ENCODE measurements at regions not wholly inside any gene's neighbourhood (a gene's known extent, or its start where the extent isn't known, plus 50 kb on each side); places are given as distances from the start of the nearest gene placed in this dataset.

DNA sequence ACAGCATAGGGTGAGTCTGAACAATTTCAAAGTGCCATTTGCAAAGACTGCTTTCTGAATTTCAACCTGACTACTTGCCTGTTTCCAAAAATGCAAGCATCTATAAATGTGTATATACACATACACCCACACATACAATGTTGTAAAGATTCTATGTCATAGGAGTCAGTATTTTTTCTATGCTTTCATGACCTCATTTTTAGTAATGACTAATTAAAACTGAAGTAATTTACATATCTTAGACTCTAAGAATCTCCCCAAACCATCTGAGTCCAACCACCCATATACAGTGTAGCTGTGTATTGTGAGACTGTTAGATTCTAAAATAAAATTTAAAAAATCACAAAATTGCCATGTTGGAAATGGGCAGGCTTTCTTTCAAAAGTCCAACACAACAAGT lies 162.0 kb upstream of the STK17B start (continued):
- TF ChIP-seq REST (IDR thresholded peaks at IDR 0.05; ENCODE audit: low read depth) = no peak
- no peak for TF ChIP-seq YY1 (IDR thresholded peaks at IDR 0.05; ENCODE audit: extremely low read depth, insufficient replicate concordance, low read depth, low read length)
- no peak for TF ChIP-seq RAD21 (IDR thresholded peaks at IDR 0.05; ENCODE audit: low read depth)
- no peak for TF ChIP-seq ZFX (IDR thresholded peaks at IDR 0.05)
- no peak for TF ChIP-seq EZH2phosphoT487 (IDR thresholded peaks at IDR 0.05; ENCODE audit: borderline replicate concordance)
- no peak for TF ChIP-seq ZNF274 (IDR thresholded peaks at IDR 0.05; ENCODE audit: low read depth, low read length)

DNA sequence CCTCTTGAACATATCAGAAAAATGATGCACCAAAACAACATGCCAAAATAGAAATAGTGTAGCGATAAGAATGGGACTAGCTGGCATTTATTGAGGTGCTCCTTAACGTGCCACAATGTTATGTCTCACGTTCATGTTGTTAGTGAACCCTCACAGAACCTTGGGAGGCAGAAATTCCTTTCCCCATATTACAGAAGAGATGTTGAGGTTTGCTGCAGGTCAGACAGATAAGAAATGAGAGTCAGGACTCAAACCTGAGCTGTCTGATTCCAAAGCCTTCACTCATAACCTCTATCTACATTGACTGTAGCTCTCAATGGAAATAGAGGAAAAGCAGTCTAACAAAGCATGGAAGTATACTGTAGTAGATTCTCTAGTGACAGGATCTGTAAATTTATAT lies 163.3 kb upstream of the STK17B start:
- Histone ChIP-seq H3K4me1 (ENCODE audit: control insufficient read depth in 1 of 2, insufficient read depth in 2 of 2, low read length in 2 of 2) (peaks cover 0 to 7% of the 10 kb centered on the region in 2 experiments; a peak in 1 of 4 replicates), H3K79me2 (ENCODE audit: insufficient read depth, low read length) (no peaks in the 10 kb centered on the region), H3K4me2 (ENCODE audit: low read length) (no peak overlapping the region), H3K9ac (ENCODE audit: low read length) (no peak overlapping the region), H3K27me3 (ENCODE audit: insufficient read depth, low read length) (no peaks in the 10 kb centered on the region), H3K27ac (ENCODE audit: low read depth, low read length) (no peak overlapping the region), H3K9me2 (ENCODE audit: insufficient read depth) (no peaks in the 10 kb centered on the region), H4K20me1 (ENCODE audit: insufficient read depth) (no peaks in the 10 kb centered on the region), H2AFZ (ENCODE audit: low read depth, low read length, poor library complexity, severe bottlenecking) (no peak overlapping the region), H3K9me3 (ENCODE audit: control insufficient read depth in 1 of 2, insufficient read depth in 1 of 2, low read depth in 1 of 2, low read length in 2 of 2) (no peaks in the 10 kb centered on the region), H3K4me3 (replicated peaks in 1 of 2; ENCODE audit: low read depth in 1 of 2, low read length in 2 of 2) (no peak overlapping the region), H3K36me3 (ENCODE audit: control insufficient read depth in 1 of 2, insufficient read depth in 2 of 2, low read length in 2 of 2) (no peaks in the 10 kb centered on the region)
- BruUV-seq (replicated peaks) = no TSS peak
- TF ChIP-seq, protein P1, sequence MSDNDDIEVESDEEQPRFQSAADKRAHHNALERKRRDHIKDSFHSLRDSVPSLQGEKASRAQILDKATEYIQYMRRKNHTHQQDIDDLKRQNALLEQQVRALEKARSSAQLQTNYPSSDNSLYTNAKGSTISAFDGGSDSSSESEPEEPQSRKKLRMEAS (IDR thresholded peaks at IDR 0.05) = no peak
- no peak for TF ChIP-seq ZFX (IDR thresholded peaks at IDR 0.05)
- TF ChIP-seq TCF7L2 (IDR thresholded peaks at IDR 0.05; ENCODE audit: borderline replicate concordance, extremely low read depth, insufficient read depth, insufficient read length) = no peak
- TF ChIP-seq YY1 (IDR thresholded peaks at IDR 0.05; ENCODE audit: extremely low read depth, insufficient replicate concordance, low read depth, low read length) = no peak
- TF ChIP-seq, protein P2, sequence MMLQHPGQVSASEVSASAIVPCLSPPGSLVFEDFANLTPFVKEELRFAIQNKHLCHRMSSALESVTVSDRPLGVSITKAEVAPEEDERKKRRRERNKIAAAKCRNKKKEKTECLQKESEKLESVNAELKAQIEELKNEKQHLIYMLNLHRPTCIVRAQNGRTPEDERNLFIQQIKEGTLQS (IDR thresholded peaks at IDR 0.05) = no peak
- TF ChIP-seq RAD21 (IDR thresholded peaks at IDR 0.05; ENCODE audit: low read depth) = no peak
- no peak for TF ChIP-seq CEBPB (IDR thresholded peaks at IDR 0.05; ENCODE audit: low read depth)
- TF ChIP-seq CTCF (IDR thresholded peaks at IDR 0.05 in 2 of 3, conservative IDR thresholded peaks at IDR 0.05 in 1 of 3; ENCODE audit: borderline replicate concordance in 1 of 3, insufficient read depth in 1 of 3, low read depth in 2 of 3, low read length in 2 of 3) = no peak
- TF ChIP-seq SRF (IDR thresholded peaks at IDR 0.05; ENCODE audit: low read depth) = no peak
- no peak for TF ChIP-seq CBX3 (IDR thresholded peaks at IDR 0.05; ENCODE audit: low read depth)
- no peak for TF ChIP-seq SP1 (IDR thresholded peaks at IDR 0.05; ENCODE audit: low read depth)
- intact Hi-C loops (cut with micrococcal nuclease) = no loop called here
- DNase-seq (ENCODE audit: low read depth, low spot score) = no peak
- no peak for ATAC-seq
- ChIA-PET RAD21 (ENCODE audit: low non-redundant PET in 1 of 2, low total read pairs in 2 of 2, uncharacterized antibody in 2 of 2, unreplicated experiment in 2 of 2) (no interaction called here), POLR2A (no interaction called here), CTCF (no interaction called here)

All from HCT116 (cell line).